GM20000 (cell line): ENCODE measurements at regions not wholly inside any gene's neighbourhood (a gene's known extent, or its start where the extent isn't known, plus 50 kb on each side); places are given as distances from the start of the nearest gene placed in this dataset.

Experiments
- DNase-seq: peaks from one replicate; pipeline ENCODE4 v3.0.0; 2012; ENCODE audit warnings: low spot score
- TF ChIP-seq, protein P1 (sequence below): IDR thresholded peaks from 2 replicates; pipeline ENCODE4 v1.5.1; 2012; ENCODE audit warnings: mild to moderate bottlenecking, control low read depth; ENCODE audit errors: extremely low read depth, missing control alignments

DNA sequence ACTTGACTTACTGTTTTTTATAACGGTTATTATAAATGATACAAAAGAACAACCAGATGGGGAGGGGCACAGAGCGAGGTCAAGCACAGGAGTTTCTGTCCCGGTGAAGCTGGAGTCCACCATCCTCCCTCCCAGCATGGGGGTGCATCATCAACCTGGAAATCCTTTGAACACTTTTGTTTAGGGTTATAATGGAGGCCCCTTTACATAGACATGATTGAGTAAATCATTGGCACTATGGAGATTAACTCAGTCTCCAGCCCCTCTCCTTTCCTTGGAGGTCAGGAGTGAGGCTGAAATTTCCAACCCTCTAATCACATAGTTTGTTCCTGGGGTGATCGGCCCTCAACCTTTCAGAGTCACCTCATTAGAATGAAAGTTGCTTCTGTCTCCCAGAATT is 71.8 kb upstream of the ANKEF1 start:
- TF ChIP-seq, protein P1, sequence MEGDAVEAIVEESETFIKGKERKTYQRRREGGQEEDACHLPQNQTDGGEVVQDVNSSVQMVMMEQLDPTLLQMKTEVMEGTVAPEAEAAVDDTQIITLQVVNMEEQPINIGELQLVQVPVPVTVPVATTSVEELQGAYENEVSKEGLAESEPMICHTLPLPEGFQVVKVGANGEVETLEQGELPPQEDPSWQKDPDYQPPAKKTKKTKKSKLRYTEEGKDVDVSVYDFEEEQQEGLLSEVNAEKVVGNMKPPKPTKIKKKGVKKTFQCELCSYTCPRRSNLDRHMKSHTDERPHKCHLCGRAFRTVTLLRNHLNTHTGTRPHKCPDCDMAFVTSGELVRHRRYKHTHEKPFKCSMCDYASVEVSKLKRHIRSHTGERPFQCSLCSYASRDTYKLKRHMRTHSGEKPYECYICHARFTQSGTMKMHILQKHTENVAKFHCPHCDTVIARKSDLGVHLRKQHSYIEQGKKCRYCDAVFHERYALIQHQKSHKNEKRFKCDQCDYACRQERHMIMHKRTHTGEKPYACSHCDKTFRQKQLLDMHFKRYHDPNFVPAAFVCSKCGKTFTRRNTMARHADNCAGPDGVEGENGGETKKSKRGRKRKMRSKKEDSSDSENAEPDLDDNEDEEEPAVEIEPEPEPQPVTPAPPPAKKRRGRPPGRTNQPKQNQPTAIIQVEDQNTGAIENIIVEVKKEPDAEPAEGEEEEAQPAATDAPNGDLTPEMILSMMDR: no peak
- no peak for DNase-seq

DNA sequence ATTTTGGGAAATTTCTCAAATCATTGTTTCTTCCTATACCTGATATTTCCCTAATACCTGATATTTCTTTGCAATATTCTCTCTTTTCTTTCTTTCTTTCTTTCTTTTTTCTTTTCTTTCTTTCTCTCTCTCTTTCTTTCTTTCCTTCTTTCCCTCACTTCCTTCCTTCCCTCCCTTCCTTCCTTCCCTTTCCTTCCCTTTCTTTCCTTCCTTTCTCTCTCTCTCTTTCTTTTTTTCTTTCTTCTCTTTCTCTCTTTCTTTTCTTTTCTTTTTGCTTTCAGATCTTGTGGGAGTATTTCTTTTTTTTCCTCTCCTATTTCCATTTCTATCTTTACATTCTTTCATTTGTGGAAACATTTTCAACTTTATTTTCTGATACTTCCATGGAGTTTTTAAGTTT is 76.1 kb upstream of the ANKEF1 start:
- TF ChIP-seq, protein P1: no peak
- DNase-seq: no peak

DNA sequence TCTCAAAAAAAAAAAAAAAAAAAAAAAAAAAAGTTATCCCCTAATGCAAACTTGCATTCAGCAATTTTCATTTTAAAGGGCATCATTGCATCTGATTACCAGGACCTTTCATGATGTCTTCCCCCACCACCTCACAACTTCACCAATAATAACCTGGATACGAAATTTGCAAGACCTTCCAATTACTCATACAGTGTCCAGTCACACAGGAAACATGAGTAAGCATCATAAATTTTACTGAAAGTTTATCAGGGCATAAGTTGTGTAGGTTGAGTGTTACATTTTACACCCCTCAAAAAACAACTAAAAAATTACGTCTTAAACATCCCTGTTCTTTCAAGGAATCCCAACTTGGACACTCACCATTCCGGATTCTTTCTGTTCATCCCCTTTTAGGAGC is 79.1 kb upstream of the ANKEF1 start:
- no peak for DNase-seq
- TF ChIP-seq, protein P1: no peak

DNA sequence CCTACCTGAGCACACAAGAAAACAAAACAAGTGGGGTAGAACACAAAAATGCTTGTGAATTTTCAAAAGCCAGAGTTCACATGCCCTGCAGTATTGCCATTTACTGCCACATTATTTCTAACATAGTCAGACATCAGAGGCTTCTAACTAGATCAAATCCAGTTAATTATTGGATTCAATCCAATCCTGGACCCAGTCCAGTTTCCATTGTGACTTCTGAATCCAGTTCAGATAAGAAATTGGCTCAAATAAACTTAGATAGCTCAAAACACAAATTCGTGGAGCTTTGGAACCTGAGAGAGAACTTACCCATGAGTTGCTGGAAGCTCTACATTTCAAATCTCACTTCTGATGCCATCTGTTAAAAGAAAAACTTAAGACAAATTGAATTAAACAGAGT is 85.2 kb upstream of the ANKEF1 start:
- no peak for DNase-seq
- TF ChIP-seq, protein P1: no peak

DNA sequence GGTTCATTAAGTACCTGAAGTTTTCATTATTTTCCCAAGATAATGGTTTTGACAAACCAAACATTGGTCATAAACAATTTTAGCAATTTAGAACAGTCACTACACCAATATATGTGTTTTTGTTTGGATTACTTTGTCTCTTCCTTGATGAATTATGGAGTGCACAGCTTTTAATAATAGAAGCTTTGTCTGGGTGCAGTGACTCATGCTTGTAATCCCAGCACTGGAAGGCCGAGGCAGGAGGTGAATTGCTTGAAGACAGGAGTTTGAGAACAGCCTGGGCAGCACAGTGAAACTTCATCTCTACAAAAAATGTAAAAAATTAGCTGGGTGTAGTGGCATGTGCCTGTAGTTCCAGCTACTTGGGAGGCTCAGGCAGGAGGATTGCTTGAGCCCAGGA is 89.4 kb upstream of the ANKEF1 start:
- TF ChIP-seq, protein P1: no peak
- no peak for DNase-seq

DNA sequence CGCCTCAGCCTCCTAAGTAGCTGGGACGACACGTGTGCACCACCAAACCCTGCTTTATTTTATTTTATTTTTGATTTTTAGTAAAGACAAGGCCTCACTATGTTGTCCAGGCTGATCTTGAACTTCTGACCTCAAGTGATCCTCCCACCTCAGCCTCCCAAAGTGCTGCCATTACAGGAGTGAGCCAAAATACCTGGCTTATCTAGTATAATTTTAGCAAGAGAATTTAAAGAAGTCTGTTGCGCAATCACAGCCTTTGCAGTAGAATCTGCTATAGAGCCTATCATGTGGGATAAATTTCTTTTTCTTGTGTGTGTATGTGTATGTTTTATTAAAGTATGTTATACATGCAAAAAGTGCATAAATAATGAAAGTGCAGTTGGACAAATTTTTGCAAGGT is 92.1 kb upstream of the ANKEF1 start:
- TF ChIP-seq, protein P1: no peak
- DNase-seq: no peak

DNA sequence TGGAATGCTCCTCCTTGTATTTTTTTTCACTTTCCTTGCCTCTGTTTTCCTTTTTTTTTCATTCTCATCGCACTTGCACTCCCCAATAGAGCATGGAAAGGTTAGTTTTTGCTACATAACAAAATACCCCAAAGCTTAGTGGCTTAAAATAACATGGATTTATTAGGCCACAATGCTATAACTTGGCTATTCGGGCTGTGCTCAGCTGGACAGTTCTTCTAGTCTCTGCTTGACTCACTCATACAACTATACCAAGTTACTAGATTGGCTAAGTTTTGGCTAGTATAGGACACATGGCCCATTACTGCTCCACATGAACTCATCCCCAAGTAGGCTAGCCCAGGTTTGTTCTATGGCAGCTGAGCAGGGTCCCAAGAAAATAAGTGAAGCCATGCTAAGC is 94.5 kb upstream of the ANKEF1 start:
- DNase-seq: no peak
- TF ChIP-seq, protein P1: no peak

DNA sequence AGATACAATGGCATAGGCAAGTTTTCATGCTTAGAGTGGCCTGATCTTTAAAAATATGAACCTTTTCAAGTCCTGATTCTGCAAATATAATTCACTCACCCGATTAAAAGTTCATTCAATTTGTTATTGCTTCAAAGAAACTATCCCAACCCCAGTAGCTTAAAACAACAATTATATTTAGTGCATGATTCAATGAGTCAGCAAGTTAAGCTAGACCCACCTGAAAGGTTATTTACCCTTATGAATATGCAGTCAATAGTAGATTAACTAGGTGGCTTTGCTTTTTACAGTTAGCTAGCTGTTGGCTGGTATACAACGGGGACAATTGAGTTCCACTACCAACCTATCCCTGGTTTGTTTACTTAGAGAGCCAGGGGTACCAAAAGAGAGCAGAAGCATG is 95.6 kb upstream of the ANKEF1 start:
- TF ChIP-seq, protein P1: no peak
- no peak for DNase-seq
